Progenitor cell of endocrine pancreas (in vitro differentiated cells): ENCODE measurements at regions not wholly inside any gene's neighbourhood (a gene's known extent, or its start where the extent isn't known, plus 50 kb on each side); places are given as distances from the start of the nearest gene placed in this dataset.

ENCODE experiments used
- DNase-seq: peaks from one replicate; pipeline ENCODE4 v3.0.0; 2021; ENCODE audit warnings: low spot score; ENCODE audit not compliant: unreplicated experiment
- H3K27ac Mint-ChIP-seq: 2 replicates; pipeline ENCODE4 v1.8.0; 2021; ENCODE audit warnings: mild to moderate bottlenecking, moderate library complexity, mixed read lengths
- H3K27me3 Mint-ChIP-seq: 2 replicates; pipeline ENCODE4 v1.8.0; 2021; ENCODE audit warnings: mixed read lengths
- H3K36me3 Mint-ChIP-seq: 2 replicates; pipeline ENCODE4 v1.8.0; 2022; ENCODE audit warnings: mixed read lengths; ENCODE audit not compliant: insufficient read depth
- H3K4me1 Mint-ChIP-seq: 2 replicates; pipeline ENCODE4 v1.8.0; 2021; ENCODE audit warnings: low read depth, mixed read lengths
- H3K4me3 Mint-ChIP-seq: 2 replicates; pipeline ENCODE4 v1.8.0; 2021; ENCODE audit warnings: low read depth, mild to moderate bottlenecking, moderate library complexity, mixed read lengths
- H3K9me3 Mint-ChIP-seq: 2 replicates; pipeline ENCODE4 v1.8.0; 2021; ENCODE audit warnings: low read depth, mixed read lengths
- TF ChIP-seq, protein P1 (sequence below): fragments of 200-600 bp; sonication (generic); IDR thresholded peaks from one replicate; pipeline ENCODE4 v1.5.0; 2021; ENCODE audit warnings: antibody characterized with exemption, mild to moderate bottlenecking; ENCODE audit not compliant: unreplicated experiment

DNA sequence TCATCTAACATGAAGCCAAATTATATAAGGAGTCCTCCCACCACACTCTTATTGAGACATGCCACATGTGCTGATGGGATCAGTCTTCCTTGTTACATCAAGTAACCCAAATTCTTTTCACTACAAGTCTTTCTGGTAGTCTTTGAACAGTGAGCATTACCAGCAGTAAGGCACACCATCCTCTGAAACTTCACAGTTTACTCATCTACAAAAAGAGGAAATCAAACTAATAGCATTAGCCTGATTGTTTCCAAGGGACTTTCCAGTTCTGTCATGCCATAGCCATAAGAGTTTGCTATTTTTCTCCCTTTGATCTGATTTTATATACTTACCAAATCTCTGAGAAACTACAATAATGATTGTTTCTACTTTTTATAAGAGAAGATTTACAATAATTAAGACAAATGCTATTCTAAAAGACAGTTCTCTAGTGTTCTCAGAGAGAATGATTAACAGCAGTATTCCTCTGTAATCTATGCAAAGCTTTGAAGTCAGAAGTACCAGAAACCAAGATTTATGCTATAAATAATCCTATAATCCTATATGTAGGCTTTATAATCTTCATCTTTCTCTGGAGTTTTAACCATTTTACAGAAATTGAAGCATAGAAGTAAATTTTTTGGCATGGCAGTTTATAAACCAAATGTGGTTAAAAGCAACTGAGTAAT is 166.2 kb upstream of the ACO1 start:
- TF ChIP-seq, protein P1, sequence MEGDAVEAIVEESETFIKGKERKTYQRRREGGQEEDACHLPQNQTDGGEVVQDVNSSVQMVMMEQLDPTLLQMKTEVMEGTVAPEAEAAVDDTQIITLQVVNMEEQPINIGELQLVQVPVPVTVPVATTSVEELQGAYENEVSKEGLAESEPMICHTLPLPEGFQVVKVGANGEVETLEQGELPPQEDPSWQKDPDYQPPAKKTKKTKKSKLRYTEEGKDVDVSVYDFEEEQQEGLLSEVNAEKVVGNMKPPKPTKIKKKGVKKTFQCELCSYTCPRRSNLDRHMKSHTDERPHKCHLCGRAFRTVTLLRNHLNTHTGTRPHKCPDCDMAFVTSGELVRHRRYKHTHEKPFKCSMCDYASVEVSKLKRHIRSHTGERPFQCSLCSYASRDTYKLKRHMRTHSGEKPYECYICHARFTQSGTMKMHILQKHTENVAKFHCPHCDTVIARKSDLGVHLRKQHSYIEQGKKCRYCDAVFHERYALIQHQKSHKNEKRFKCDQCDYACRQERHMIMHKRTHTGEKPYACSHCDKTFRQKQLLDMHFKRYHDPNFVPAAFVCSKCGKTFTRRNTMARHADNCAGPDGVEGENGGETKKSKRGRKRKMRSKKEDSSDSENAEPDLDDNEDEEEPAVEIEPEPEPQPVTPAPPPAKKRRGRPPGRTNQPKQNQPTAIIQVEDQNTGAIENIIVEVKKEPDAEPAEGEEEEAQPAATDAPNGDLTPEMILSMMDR = no peak
- no peak overlapping the region for H3K27ac Mint-ChIP-seq
- H3K4me3 Mint-ChIP-seq = no peak overlapping the region
- no peaks in the 10 kb centered on the region for H3K27me3 Mint-ChIP-seq
- peaks cover 15% of the 10 kb centered on the region for H3K9me3 Mint-ChIP-seq
- no peak for DNase-seq
- H3K36me3 Mint-ChIP-seq = no peaks in the 10 kb centered on the region
- H3K4me1 Mint-ChIP-seq = no peaks in the 10 kb centered on the region

DNA sequence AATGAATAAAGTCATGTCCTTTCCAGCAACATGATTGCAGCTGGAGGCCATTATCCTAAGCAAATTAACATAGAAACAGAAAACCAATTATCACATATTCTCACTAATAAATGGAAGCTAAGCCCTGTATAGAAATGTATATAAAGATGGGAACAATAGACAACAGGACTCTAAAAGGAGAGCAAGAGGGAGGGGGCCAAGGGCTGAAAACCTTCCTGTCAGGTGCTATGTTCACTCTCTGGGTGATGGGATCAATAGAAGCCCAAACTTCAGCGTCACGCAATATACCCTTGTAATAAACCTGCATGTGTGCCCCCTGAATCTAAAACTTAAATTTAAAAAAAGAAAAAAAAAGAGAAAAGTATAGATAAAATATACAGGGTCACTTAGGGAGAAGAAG is 163.7 kb upstream of the ACO1 start:
- TF ChIP-seq, protein P1 = no peak
- Mint-ChIP-seq H3K27ac (no peak overlapping the region), H3K36me3 (no peaks in the 10 kb centered on the region), H3K4me1 (no peaks in the 10 kb centered on the region), H3K27me3 (no peaks in the 10 kb centered on the region), H3K4me3 (no peak overlapping the region), H3K9me3 (peaks cover 7% of the 10 kb centered on the region)
- no peak for DNase-seq

DNA sequence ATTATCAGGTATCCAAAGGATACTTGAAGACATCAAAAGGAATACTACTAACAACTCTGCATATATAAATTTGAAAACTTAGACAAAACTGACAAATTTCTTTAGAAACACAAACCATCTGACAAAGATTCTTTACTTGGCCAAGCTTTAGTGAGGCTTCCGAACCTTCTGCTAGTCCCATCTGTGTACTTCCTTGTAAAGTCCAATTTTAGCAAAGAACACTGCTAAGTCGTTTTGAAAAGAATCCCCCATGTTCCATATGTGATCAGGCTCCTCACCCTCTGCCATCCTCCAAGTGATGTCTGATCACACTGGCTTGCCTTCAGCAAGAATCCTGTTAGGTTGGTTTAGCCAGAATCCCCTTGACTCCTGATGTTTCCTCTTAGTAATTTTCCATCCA is 150.0 kb upstream of the ACO1 start:
- no peak overlapping the region for H3K27ac Mint-ChIP-seq
- no peaks in the 10 kb centered on the region for H3K4me1 Mint-ChIP-seq
- TF ChIP-seq, protein P1 = no peak
- DNase-seq = no peak
- peaks cover 4% of the 10 kb centered on the region for H3K9me3 Mint-ChIP-seq
- H3K36me3 Mint-ChIP-seq = no peaks in the 10 kb centered on the region
- H3K4me3 Mint-ChIP-seq = no peak overlapping the region
- H3K27me3 Mint-ChIP-seq = no peaks in the 10 kb centered on the region

DNA sequence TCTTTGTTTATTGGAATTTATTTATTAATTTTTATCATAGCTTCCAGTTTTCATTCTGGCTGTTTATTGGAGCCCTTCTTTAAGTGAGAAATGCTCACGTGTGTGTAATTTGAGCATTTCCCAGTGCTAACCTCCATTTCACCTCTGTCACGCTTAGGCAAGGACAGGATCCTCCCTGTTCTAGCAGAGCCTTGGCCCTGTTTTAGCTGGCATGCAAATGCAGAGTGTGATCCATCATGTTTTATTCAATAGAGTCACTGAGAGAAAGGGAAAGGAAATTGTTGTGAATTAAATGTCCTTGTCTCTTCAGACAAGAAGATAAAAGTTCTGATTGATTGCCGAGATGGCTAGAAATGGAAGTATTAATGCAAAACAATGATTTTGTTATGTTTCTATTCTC is 137.3 kb upstream of the ACO1 start:
- Mint-ChIP-seq H3K4me3 (no peak overlapping the region), H3K9me3 (no peaks in the 10 kb centered on the region), H3K4me1 (peaks cover 4% of the 10 kb centered on the region), H3K36me3 (no peaks in the 10 kb centered on the region), H3K27me3 (no peaks in the 10 kb centered on the region), H3K27ac (no peak overlapping the region)
- TF ChIP-seq, protein P1 = no peak
- no peak for DNase-seq

DNA sequence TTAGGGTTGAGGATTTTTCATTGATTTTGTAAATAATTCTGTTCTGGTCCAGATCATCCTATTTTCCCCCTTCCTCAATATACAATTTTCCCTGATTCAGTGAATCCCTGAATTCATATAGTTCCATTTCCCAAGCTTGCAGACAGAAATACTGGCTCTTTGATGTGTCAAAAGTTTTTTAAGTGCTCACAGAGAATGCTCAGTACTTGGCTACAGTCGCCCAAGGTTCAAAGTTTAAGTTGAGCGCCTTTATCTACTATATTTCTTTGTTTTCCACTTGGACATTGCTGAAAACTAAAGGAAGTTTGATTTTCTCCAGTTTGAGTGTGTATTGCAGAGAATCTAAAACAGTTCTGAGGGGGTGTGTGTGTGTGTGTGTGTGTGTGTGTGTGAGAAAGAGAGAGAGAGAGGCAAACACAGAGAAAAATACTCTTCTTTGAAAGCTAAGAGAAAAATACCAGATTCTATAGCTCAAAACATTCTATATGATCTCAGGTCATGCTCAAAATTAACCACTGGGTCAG is 136.2 kb upstream of the ACO1 start:
- no peaks in the 10 kb centered on the region for H3K36me3 Mint-ChIP-seq
- no peak overlapping the region for H3K27ac Mint-ChIP-seq
- no peak overlapping the region for H3K4me3 Mint-ChIP-seq
- no peaks in the 10 kb centered on the region for H3K9me3 Mint-ChIP-seq
- TF ChIP-seq, protein P1 = no peak
- no peak for DNase-seq
- peaks cover 4% of the 10 kb centered on the region for H3K4me1 Mint-ChIP-seq
- no peaks in the 10 kb centered on the region for H3K27me3 Mint-ChIP-seq
